ENCODE measurements at regions not wholly inside any gene's neighbourhood (a gene's known extent, or its start where the extent isn't known, plus 50 kb on each side); places are given as distances from the start of the nearest gene placed in this dataset.

- no peak overlapping the region for H3K4me3 ChIP-seq (ENCODE audit: low read depth, poor library complexity, severe bottlenecking)
- DNase-seq (ENCODE audit: low spot score in 2 of 2), result no peak
- TF ChIP-seq, protein P1, sequence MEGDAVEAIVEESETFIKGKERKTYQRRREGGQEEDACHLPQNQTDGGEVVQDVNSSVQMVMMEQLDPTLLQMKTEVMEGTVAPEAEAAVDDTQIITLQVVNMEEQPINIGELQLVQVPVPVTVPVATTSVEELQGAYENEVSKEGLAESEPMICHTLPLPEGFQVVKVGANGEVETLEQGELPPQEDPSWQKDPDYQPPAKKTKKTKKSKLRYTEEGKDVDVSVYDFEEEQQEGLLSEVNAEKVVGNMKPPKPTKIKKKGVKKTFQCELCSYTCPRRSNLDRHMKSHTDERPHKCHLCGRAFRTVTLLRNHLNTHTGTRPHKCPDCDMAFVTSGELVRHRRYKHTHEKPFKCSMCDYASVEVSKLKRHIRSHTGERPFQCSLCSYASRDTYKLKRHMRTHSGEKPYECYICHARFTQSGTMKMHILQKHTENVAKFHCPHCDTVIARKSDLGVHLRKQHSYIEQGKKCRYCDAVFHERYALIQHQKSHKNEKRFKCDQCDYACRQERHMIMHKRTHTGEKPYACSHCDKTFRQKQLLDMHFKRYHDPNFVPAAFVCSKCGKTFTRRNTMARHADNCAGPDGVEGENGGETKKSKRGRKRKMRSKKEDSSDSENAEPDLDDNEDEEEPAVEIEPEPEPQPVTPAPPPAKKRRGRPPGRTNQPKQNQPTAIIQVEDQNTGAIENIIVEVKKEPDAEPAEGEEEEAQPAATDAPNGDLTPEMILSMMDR (IDR thresholded peaks at IDR 0.05), result no peak
- TF ChIP-seq POLR2A (IDR thresholded peaks at IDR 0.05), result no peak
- intact Hi-C loops (cut with DNase I; ENCODE audit: low total_unique reads), result no loop called here
- WGBS, 2 donors, result 66 to 67% methylated on average over 7 of the region's 7 CpGs
Measured at GRCh38 chr14:39766397-39767000, 334.3 kb upstream of the FBXO33 start.

DNA sequence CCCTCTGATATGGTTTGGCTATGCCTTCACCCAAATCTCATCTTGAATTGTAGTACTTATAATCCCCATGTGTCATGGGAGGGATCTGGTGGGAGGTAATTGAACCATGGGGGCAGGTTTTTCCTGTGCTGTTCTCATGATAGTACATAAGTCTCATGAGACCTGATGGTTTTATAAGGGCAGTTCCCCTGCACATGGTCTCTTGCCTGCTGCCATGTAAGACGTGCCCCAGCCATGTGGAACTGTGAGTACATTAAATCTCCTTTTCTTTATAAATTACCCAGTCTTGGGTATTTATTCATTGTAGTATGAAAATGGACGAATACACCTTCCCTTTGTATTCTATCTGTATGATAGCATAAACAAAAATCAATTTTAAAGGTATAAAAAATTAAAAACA is 333.4 kb upstream of the FBXO33 start:
- no peak overlapping the region for H3K4me3 ChIP-seq (ENCODE audit: low read depth, poor library complexity, severe bottlenecking)
- DNase-seq (ENCODE audit: low spot score in 2 of 2), result no peak
- intact Hi-C loops (cut with DNase I; ENCODE audit: low total_unique reads), result no loop called here
- TF ChIP-seq, protein P1 (IDR thresholded peaks at IDR 0.05), result no peak
- TF ChIP-seq POLR2A (IDR thresholded peaks at IDR 0.05), result no peak
- WGBS, 2 donors, result 64 to 67% methylated on average over 2 of the region's 2 CpGs

GRCh38 chr14:39763402-39763890 is 331.2 kb upstream of the FBXO33 start:
- intact Hi-C loops (cut with DNase I; ENCODE audit: low total_unique reads), result no loop called here
- no peak for DNase-seq (ENCODE audit: low spot score in 2 of 2)
- no peak overlapping the region for H3K4me3 ChIP-seq (ENCODE audit: low read depth, poor library complexity, severe bottlenecking)
- TF ChIP-seq, protein P1 (IDR thresholded peaks at IDR 0.05), result no peak
- no peak for TF ChIP-seq POLR2A (IDR thresholded peaks at IDR 0.05)
- WGBS, 2 donors, result 100% methylated on average over 1 of the region's 1 CpG

GRCh38 chr14:39762576-39763401 is 330.6 kb upstream of the FBXO33 start:
- 51 to 54% methylated on average over 16 of the region's 16 CpGs for WGBS, 2 donors
- TF ChIP-seq, protein P1 (IDR thresholded peaks at IDR 0.05), result no peak
- TF ChIP-seq POLR2A (IDR thresholded peaks at IDR 0.05), result no peak
- DNase-seq (ENCODE audit: low spot score in 2 of 2), result no peak
- no peak overlapping the region for H3K4me3 ChIP-seq (ENCODE audit: low read depth, poor library complexity, severe bottlenecking)
- intact Hi-C loops (cut with DNase I; ENCODE audit: low total_unique reads), result no loop called here

GRCh38 chr14:39755269-39755878 is 323.1 kb upstream of the FBXO33 start:
- DNase-seq (ENCODE audit: low spot score in 2 of 2), result no peak
- intact Hi-C loops (cut with DNase I; ENCODE audit: low total_unique reads), result no loop called here
- TF ChIP-seq, protein P1 (IDR thresholded peaks at IDR 0.05), result no peak
- TF ChIP-seq POLR2A (IDR thresholded peaks at IDR 0.05), result no peak
- no peak overlapping the region for H3K4me3 ChIP-seq (ENCODE audit: low read depth, poor library complexity, severe bottlenecking)
